H1 (cell line): ENCODE measurements at regions not wholly inside any gene's neighbourhood (a gene's known extent, or its start where the extent isn't known, plus 50 kb on each side); places are given as distances from the start of the nearest gene placed in this dataset.

ENCODE experiments used
- CTCF ChIA-PET: fragments of 300-600 bp; sonication (Branson Sonifier 250); formaldehyde crosslinking; loops from one replicate; lab custom pipeline; 2021; ENCODE audit not compliant: partially characterized antibody; lab: Charles Lee
- POLR2A ChIA-PET: fragments of 300-600 bp; sonication (Branson Sonifier 250); formaldehyde crosslinking; loops from one replicate; lab custom pipeline; 2021; ENCODE audit warnings: inconsistent platforms; ENCODE audit not compliant: partially characterized antibody; lab: Charles Lee
- DNase-seq, 2 experiments: peaks; one replicate each; pipeline versions ENCODE4 v3.0.0 to v3.0.0-alpha.2; 2010 to 2022; ENCODE audit warnings: low spot score in 2 of 2, low read depth in 1 of 2, mixed read lengths in 1 of 2
- FAIRE-seq: peaks from 2 replicates; lab custom pipeline; 2011; peaks lifted over from hg19 to GRCh38; lab: Jason Lieb, UNC
- H2AFZ ChIP-seq: 2 replicates; pipeline ENCODE4 v1.8.1; 2012; ENCODE audit warnings: low read length, inconsistent platforms
- H2AK5ac ChIP-seq: 2 replicates; pipeline ENCODE4 v1.6.1; 2013; ENCODE audit warnings: low read depth, low read length
- H2BK120ac ChIP-seq: replicated peaks from 2 replicates; pipeline ENCODE3; 2013; ENCODE audit warnings: low read depth, low read length, inconsistent platforms
- H2BK12ac ChIP-seq: 2 replicates; pipeline ENCODE4 v1.6.1; 2013; ENCODE audit warnings: low read depth, low read length
- H2BK15ac ChIP-seq: 2 replicates; pipeline ENCODE4 v1.6.1; 2013; ENCODE audit warnings: low read length
- H2BK20ac ChIP-seq: 2 replicates; pipeline ENCODE4 v1.6.1; 2013; ENCODE audit warnings: low read length
- H2BK5ac ChIP-seq: 2 replicates; pipeline ENCODE4 v1.6.1; 2013; ENCODE audit warnings: low read depth, low read length
- H3K14ac ChIP-seq: 2 replicates; pipeline ENCODE4 v1.6.1; 2013; ENCODE audit warnings: inconsistent platforms; ENCODE audit not compliant: insufficient read length
- H3K18ac ChIP-seq: 2 replicates; pipeline ENCODE4 v1.6.1; 2013; ENCODE audit warnings: low read length; ENCODE audit errors: extremely low read depth
- H3K23ac ChIP-seq: 2 replicates; pipeline ENCODE4 v1.6.1; 2013; ENCODE audit warnings: inconsistent platforms; ENCODE audit not compliant: insufficient read length
- H3K23me2 ChIP-seq: 2 replicates; pipeline ENCODE4 v1.6.1; 2013; ENCODE audit warnings: low read depth, low read length
- H3K27ac ChIP-seq: 2 replicates; pipeline ENCODE4 v1.6.1; 2011; ENCODE audit warnings: low read depth, low read length, inconsistent platforms
- H3K27me3 ChIP-seq, 4 experiments: replicated peaks in 1 of 4; 1 replicate in 1 of 4; 2 replicates in 3 of 4; pipeline versions ENCODE4 v1.6.1 to v1.8.1; 2011 to 2013; ENCODE audit warnings: low read length in 3 of 4, mild to moderate bottlenecking in 3 of 4, inconsistent platforms in 2 of 4, mixed read lengths in 2 of 4, moderate library complexity in 1 of 4; ENCODE audit not compliant: control insufficient read depth in 3 of 4, insufficient read depth in 3 of 4; ENCODE audit errors: extremely low read depth in 1 of 4
- H3K36me3 ChIP-seq, 4 experiments: 2 replicates each; pipeline versions ENCODE4 v1.6.1 to v1.8.1; 2011 to 2013; ENCODE audit warnings: mild to moderate bottlenecking in 4 of 4, low read length in 3 of 4, moderate library complexity in 2 of 4, control low read depth in 1 of 4, inconsistent platforms in 1 of 4; ENCODE audit not compliant: insufficient read depth in 4 of 4, control insufficient read depth in 2 of 4
- H3K4ac ChIP-seq: replicated peaks from 2 replicates; pipeline ENCODE3; 2013; ENCODE audit warnings: low read length, low read depth, mixed read lengths, inconsistent platforms; ENCODE audit not compliant: insufficient read length
- H3K4me1 ChIP-seq, 4 experiments: replicated peaks in 1 of 4; 1 replicate in 1 of 4; 2 replicates in 3 of 4; pipeline versions ENCODE4 v1.6.1 to v1.8.1; 2011 to 2013; ENCODE audit warnings: low read length in 3 of 4, inconsistent platforms in 2 of 4, mixed read lengths in 1 of 4; ENCODE audit not compliant: insufficient read depth in 4 of 4, control insufficient read depth in 3 of 4
- H3K4me2 ChIP-seq, 2 experiments: 2 replicates each; pipeline versions ENCODE4 v1.6.1 to v1.8.1; 2011 to 2013; ENCODE audit warnings: low read depth in 2 of 2, low read length in 2 of 2, control low read depth in 1 of 2, inconsistent platforms in 1 of 2, mild to moderate bottlenecking in 1 of 2; ENCODE audit not compliant: insufficient read depth in 1 of 2
- H3K4me3 ChIP-seq, 4 experiments: fragments of 200-600, 300-600 bp in 1 of 4; sonication (generic), shearing (Covaris generic), sonication (Bioruptor Twin) in 1 of 4; 2 replicates each; pipeline versions ENCODE4 v1.5.1 to v1.8.1; 2011 to 2016; ENCODE audit warnings: low read length in 4 of 4, low read depth in 3 of 4, control low read depth in 2 of 4, inconsistent platforms in 2 of 4, mild to moderate bottlenecking in 2 of 4, mixed read lengths in 1 of 4, moderate library complexity in 1 of 4; ENCODE audit not compliant: insufficient read depth in 2 of 4; ENCODE audit errors: extremely low read depth in 1 of 4
- H3K56ac ChIP-seq: replicated peaks from 2 replicates; pipeline ENCODE3; 2013; ENCODE audit warnings: low read depth, mild to moderate bottlenecking, mixed read lengths, low read length, inconsistent platforms; ENCODE audit not compliant: insufficient read length
- H3K79me1 ChIP-seq: 2 replicates; pipeline ENCODE4 v1.6.1; 2013; ENCODE audit warnings: low read depth, low read length, control low read depth
- H3K79me2 ChIP-seq, 2 experiments: 2 replicates each; pipeline versions ENCODE4 v1.6.1 to v1.8.1; 2012 to 2013; ENCODE audit warnings: low read length in 2 of 2, mild to moderate bottlenecking in 2 of 2, inconsistent platforms in 1 of 2; ENCODE audit not compliant: insufficient read depth in 2 of 2, control insufficient read depth in 1 of 2
- H3K9ac ChIP-seq, 4 experiments: replicated peaks in 1 of 4; 1 replicate in 1 of 4; 2 replicates in 3 of 4; pipeline versions ENCODE4 v1.6.1 to v1.8.1; 2011 to 2013; ENCODE audit warnings: low read depth in 3 of 4, low read length in 3 of 4, control low read depth in 2 of 4, mild to moderate bottlenecking in 2 of 4, moderate library complexity in 2 of 4, inconsistent platforms in 1 of 4; ENCODE audit errors: extremely low read depth in 1 of 4
- H3K9me3 ChIP-seq, 2 experiments: 2 replicates each; pipeline versions ENCODE4 v1.6.1 to v1.8.1; 2012 to 2013; ENCODE audit warnings: mild to moderate bottlenecking in 2 of 2, moderate library complexity in 2 of 2, control low read depth in 1 of 2, inconsistent platforms in 1 of 2, low read depth in 1 of 2, low read length in 1 of 2, mixed read lengths in 1 of 2; ENCODE audit not compliant: insufficient read depth in 2 of 2
- H4K20me1 ChIP-seq, 2 experiments: replicated peaks in 1 of 2; 2 replicates each; pipeline versions ENCODE3 to v1.8.1; 2011 to 2013; ENCODE audit warnings: inconsistent platforms in 2 of 2, low read length in 2 of 2, mild to moderate bottlenecking in 1 of 2; ENCODE audit not compliant: insufficient read depth in 2 of 2, control insufficient read depth in 1 of 2
- H4K5ac ChIP-seq: 2 replicates; pipeline ENCODE4 v1.6.1; 2013; ENCODE audit warnings: low read length, low read depth, mixed read lengths, inconsistent platforms; ENCODE audit not compliant: insufficient read length
- H4K8ac ChIP-seq: 2 replicates; pipeline ENCODE4 v1.8.0; 2013; ENCODE audit warnings: mild to moderate bottlenecking, moderate library complexity, low read length, inconsistent platforms; ENCODE audit not compliant: insufficient read depth; ENCODE audit errors: extremely low read depth
- H4K91ac ChIP-seq: replicated peaks from 2 replicates; pipeline ENCODE3; 2013; ENCODE audit warnings: low read length, mixed read lengths, inconsistent platforms; ENCODE audit not compliant: insufficient read length
- ASH2L ChIP-seq: fragments of 200-600, 300-600 bp; sonication (generic); IDR thresholded peaks from one replicate; pipeline ENCODE4 v1.7.1; 2017; ENCODE audit warnings: low read length
- EP300 ChIP-seq, 2 experiments: IDR thresholded peaks; 1 replicate in 1 of 2; 2 replicates in 1 of 2; pipeline ENCODE4 v1.6.1; 2011 to 2012; ENCODE audit warnings: low read depth in 2 of 2, low read length in 2 of 2, mild to moderate bottlenecking in 2 of 2, borderline replicate concordance in 1 of 2, inconsistent platforms in 1 of 2, moderate library complexity in 1 of 2
- PHF8 ChIP-seq: fragments of 200-600 bp; sonication (generic); conservative IDR thresholded peaks from 2 replicates; pipeline ENCODE4 v1.7.1; 2012; ENCODE audit warnings: low read depth, mild to moderate bottlenecking, inconsistent platforms, low read length, moderate library complexity
- POLR2AphosphoS5 ChIP-seq: IDR thresholded peaks from 2 replicates; pipeline ENCODE4 v1.6.1; 2011; ENCODE audit warnings: low read depth, low read length
- SAP30 ChIP-seq: fragments of 300-600 bp; sonication (generic); IDR thresholded peaks from 2 replicates; pipeline ENCODE4 v1.7.1; 2012; ENCODE audit warnings: low read length, moderate library complexity, mild to moderate bottlenecking, inconsistent platforms; ENCODE audit not compliant: insufficient read depth, insufficient replicate concordance
- SIN3A ChIP-seq, 2 experiments: IDR thresholded peaks in 1 of 2; conservative IDR thresholded peaks in 1 of 2; 2 replicates each; pipeline ENCODE4 v1.6.1; 2011 to 2012; ENCODE audit warnings: low read length in 2 of 2, improper control_type of control experiment in 1 of 2, low read depth in 1 of 2, mild to moderate bottlenecking in 1 of 2
- WGBS, 2 experiments: shearing (Covaris generic) in 1 of 2; methylation state at CpG; one replicate each; pipeline versions ENCODE4 v1.1.6 to v1.1.7; 2013 to 2015; ENCODE audit warnings: low lambda C conversion rate in 2 of 2, mixed read lengths in 2 of 2, inconsistent platforms in 1 of 2, low coverage in 1 of 2, missing lambda C conversion rate in 1 of 2; ENCODE audit not compliant: insufficient replicate concordance in 2 of 2, insufficient coverage in 1 of 2, insufficient read length in 1 of 2; ENCODE audit errors: extremely low coverage in 1 of 2, missing lambda C conversion rate in 1 of 2; 5-methylcytosine and 5-hydroxymethylcytosine counted together

- H2AK5ac ChIP-seq, result no peak overlapping the region
- no peak overlapping the region for H3K4ac ChIP-seq
- no peak overlapping the region for H4K8ac ChIP-seq
- no peak overlapping the region for H4K91ac ChIP-seq
- ChIA-PET POLR2A (no interaction called here), CTCF (interaction anchor here (0.6 kb wide), 1 partner anchor 813 kb away, joined by 3 read pairs; no protein-coding TSS in a partner anchor)
- no peaks in the 10 kb centered on the region for H3K23me2 ChIP-seq
- H3K14ac ChIP-seq, result no peak overlapping the region
- no peak overlapping the region for H3K4me3 ChIP-seq
- no peaks in the 10 kb centered on the region for H3K79me1 ChIP-seq
- no peaks in the 10 kb centered on the region for H3K9me3 ChIP-seq
- no peak for TF ChIP-seq SIN3A (conservative IDR thresholded peaks at IDR 0.05 in 1 of 2, IDR thresholded peaks at IDR 0.05 in 1 of 2; ENCODE audit: low read depth in 1 of 2, low read length in 2 of 2)
- no peak for TF ChIP-seq EP300 (IDR thresholded peaks at IDR 0.05; ENCODE audit: borderline replicate concordance in 1 of 2, low read depth in 2 of 2, low read length in 2 of 2)
- TF ChIP-seq PHF8, result no peak
- no peak for TF ChIP-seq SAP30
- no peak for TF ChIP-seq POLR2AphosphoS5
- no peak for TF ChIP-seq ASH2L
- DNase-seq, result no peak
- no peak overlapping the region for H3K18ac ChIP-seq
- H3K27ac ChIP-seq, result no peak overlapping the region
- no peak overlapping the region for H2BK20ac ChIP-seq
- H3K36me3 ChIP-seq, result no peaks in the 10 kb centered on the region
- H3K4me2 ChIP-seq, result no peak overlapping the region
- no peak overlapping the region for H3K23ac ChIP-seq
- 94% methylated on average over 4 of the region's 4 CpGs; no CpG with 5 or more reads in 1 of the 2 experiments for WGBS, 2 experiments
- H4K20me1 ChIP-seq, result no peaks in the 10 kb centered on the region
- no peak overlapping the region for H3K56ac ChIP-seq
- H2BK120ac ChIP-seq, result no peak overlapping the region
- H4K5ac ChIP-seq, result no peak overlapping the region
- no peaks in the 10 kb centered on the region for H3K4me1 ChIP-seq
- H2BK5ac ChIP-seq, result no peak overlapping the region
- no peak overlapping the region for H2BK12ac ChIP-seq
- H2BK15ac ChIP-seq, result no peak overlapping the region
- H2AFZ ChIP-seq, result no peak overlapping the region
- H3K79me2 ChIP-seq, result no peaks in the 10 kb centered on the region
- H3K9ac ChIP-seq, result no peak overlapping the region
- FAIRE-seq, result no peak
- H3K27me3 ChIP-seq, result no peaks in the 10 kb centered on the region
These were observed 140.7 kb downstream of the RND3 start for GRCh38 chr2:150346806-150347205.
